ENCODE measurements at regions not wholly inside any gene's neighbourhood (a gene's known extent, or its start where the extent isn't known, plus 50 kb on each side); places are given as distances from the start of the nearest gene placed in this dataset.

GRCh38 chr14:51786227-51786626, 74.2 kb upstream of the GNG2 start (continued):
- no peak for TF ChIP-seq ZNF462 (CRISPR knock-in tag; IDR thresholded peaks at IDR 0.05)
- TF ChIP-seq EZH2 (IDR thresholded peaks at IDR 0.05; ENCODE audit: low read depth, unreplicated experiment), result no peak

- no peaks in the 10 kb centered on the region for H3K27me3 Mint-ChIP-seq (ENCODE audit: insufficient read depth, low read depth, poor library complexity)
- no peak for ATAC-seq
- TF ChIP-seq ZNF114 (CRISPR knock-in tag; IDR thresholded peaks at IDR 0.05) (no peak), POLR2AphosphoS5 (IDR thresholded peaks at IDR 0.05; ENCODE audit: low read depth) (no peak), ZNF462 (CRISPR knock-in tag; IDR thresholded peaks at IDR 0.05) (no peak), NANOG (IDR thresholded peaks at IDR 0.05; ENCODE audit: borderline replicate concordance) (no peak), EZH2 (IDR thresholded peaks at IDR 0.05; ENCODE audit: low read depth, unreplicated experiment) (no peak), STAT1 (IDR thresholded peaks at IDR 0.05; ENCODE audit: unreplicated experiment) (no peak), ETS1 (IDR thresholded peaks at IDR 0.05) (no peak), JUNB (IDR thresholded peaks at IDR 0.05; ENCODE audit: unreplicated experiment) (no peak), EZH2phosphoT487 (IDR thresholded peaks at IDR 0.05; ENCODE audit: unreplicated experiment) (no peak), ZNF331 (CRISPR knock-in tag; IDR thresholded peaks at IDR 0.05; ENCODE audit: low read depth) (no peak)
Measured at GRCh38 chr14:51787352-51787751, 73.1 kb upstream of the GNG2 start.

More at GRCh38 chr14:51787352-51787751, 73.1 kb upstream of the GNG2 start:
- Histone ChIP-seq H3K4me1 (ENCODE audit: insufficient read depth) (no peaks in the 10 kb centered on the region), H2AFZ (no peak overlapping the region), H3K27ac (ENCODE audit: low read depth) (no peak overlapping the region), H4K20me1 (replicated peaks; ENCODE audit: insufficient read depth) (no peaks in the 10 kb centered on the region), H3K4me2 (no peak overlapping the region), H3K9me2 (ENCODE audit: insufficient read depth) (no peaks in the 10 kb centered on the region), H3K79me2 (replicated peaks; ENCODE audit: insufficient read depth) (no peaks in the 10 kb centered on the region), H3F3A (replicated peaks; ENCODE audit: low read depth) (no peaks in the 10 kb centered on the region), H3K36me3 (ENCODE audit: insufficient read depth) (peaks cover 3% of the 10 kb centered on the region; the same call in 1 of the 2 replicates), H3K4me3 (no peak overlapping the region), H3K27me3 (ENCODE audit: insufficient read depth) (no peaks in the 10 kb centered on the region)
- no peak for DNase-seq (ENCODE audit: low spot score)
- Mint-ChIP-seq H3K27ac (no peak overlapping the region), H3K9me3 (peaks cover 32% of the 10 kb centered on the region), H3K4me3 (no peak overlapping the region), H3K36me3 (ENCODE audit: low read depth) (peaks cover 19% of the 10 kb centered on the region), H3K4me1 (no peaks in the 10 kb centered on the region)
